Neural progenitor cell (in vitro differentiated cells): ENCODE measurements at regions not wholly inside any gene's neighbourhood (a gene's known extent, or its start where the extent isn't known, plus 50 kb on each side); places are given as distances from the start of the nearest gene placed in this dataset.

ENCODE experiments used
- EZH2 ChIP-seq: fragments of 200-600 bp; sonication (generic); IDR thresholded peaks from 2 replicates; pipeline ENCODE4 v1.6.1; 2017; ENCODE audit warnings: antibody characterized with exemption, mild to moderate bottlenecking, moderate library complexity
- EZH2phosphoT487 ChIP-seq: fragments of 200-600 bp; sonication (generic); IDR thresholded peaks from 2 replicates; pipeline ENCODE4 v1.6.1; 2017; ENCODE audit warnings: antibody characterized with exemption

GRCh38 chrY:12244146-12244545 is 456.9 kb upstream of the USP9Y start:
- TF ChIP-seq EZH2 (no peak), EZH2phosphoT487 (no peak)
